GM12878 (cell line): ENCODE measurements at regions not wholly inside any gene's neighbourhood (a gene's known extent, or its start where the extent isn't known, plus 50 kb on each side); places are given as distances from the start of the nearest gene placed in this dataset.

ENCODE experiments used
- ATAC-seq: fragments of 200-7000 bp; cut with Tn5 transposase; 3 replicates; pipeline ENCODE4 v1.9.1; 2020; ENCODE audit warnings: mild to moderate bottlenecking, moderate library complexity
- BruUV-seq: library from RNA; stranded (reverse); fragments of 400-500 nt; replicated peaks from 2 replicates; lab custom pipeline; 2021; lab: Mats Ljungman, UMichigan
- CTCF ChIA-PET: fragments of 300-600 bp; sonication (Branson Sonifier 250); formaldehyde crosslinking; extraction: SDS; loops from one replicate; lab custom pipeline; 2021; ENCODE audit warnings: inconsistent platforms; lab: Yijun Ruan, JAX
- POLR2A ChIA-PET: fragments of 350-600 bp; formaldehyde crosslinking; extraction: SDS; loops from one replicate; lab custom pipeline; 2021; ENCODE audit warnings: inconsistent platforms; lab: Charles Lee
- RAD21 ChIA-PET: fragments of 300-600 bp; sonication (Branson Sonifier 250); formaldehyde crosslinking; loops from one replicate; lab custom pipeline; 2023; ENCODE audit warnings: antibody characterized with exemption; ENCODE audit not compliant: unreplicated experiment; lab: Charles Lee
- SMC1A ChIA-PET: fragments of 300-600 bp; sonication (Branson Sonifier 250); formaldehyde crosslinking; loops from one replicate; lab custom pipeline; 2023; ENCODE audit not compliant: unreplicated experiment, uncharacterized antibody; lab: Charles Lee
- DNase-seq: peaks from one replicate; pipeline ENCODE4 v3.0.0-alpha.2; 2011; ENCODE audit warnings: low read depth, low spot score
- FAIRE-seq: peaks from 3 replicates; lab custom pipeline; 2011; peaks lifted over from hg19 to GRCh38; lab: Jason Lieb, UNC
- H2AFZ ChIP-seq: 2 replicates; pipeline ENCODE4 v1.6.0; 2011; ENCODE audit warnings: low read depth, low read length, control low read depth; ENCODE audit not compliant: control insufficient read depth
- H3K27ac ChIP-seq: 2 replicates; pipeline ENCODE4 v1.5.1; 2011; ENCODE audit warnings: control low read depth; ENCODE audit not compliant: control insufficient read depth, insufficient read depth
- H3K27me3 ChIP-seq, 2 experiments: replicated peaks in 1 of 2; 2 replicates each; pipeline versions ENCODE4 v1.6.0 to v1.6.1; 2011; ENCODE audit warnings: low read length in 1 of 2; ENCODE audit not compliant: control insufficient read depth in 2 of 2, insufficient read depth in 2 of 2
- H3K36me3 ChIP-seq, 2 experiments: 2 replicates each; pipeline ENCODE4 v1.5.1; 2011; ENCODE audit warnings: low read length in 1 of 2; ENCODE audit not compliant: control insufficient read depth in 2 of 2, insufficient read depth in 2 of 2
- H3K4me1 ChIP-seq: 2 replicates; pipeline ENCODE4 v1.6.1; 2011; ENCODE audit warnings: mild to moderate bottlenecking, low read length, moderate library complexity, mixed read lengths; ENCODE audit not compliant: control insufficient read depth, insufficient read depth
- H3K4me2 ChIP-seq: 2 replicates; pipeline ENCODE4 v1.6.0; 2011; ENCODE audit warnings: control low read depth; ENCODE audit not compliant: control insufficient read depth, insufficient read depth
- H3K4me3 ChIP-seq: fragments of 200-600 bp; sonication (generic); 2 replicates; pipeline ENCODE4 v1.5.1; 2016
- H3K79me2 ChIP-seq: 2 replicates; pipeline ENCODE4 v1.6.0; 2011; ENCODE audit warnings: low read length; ENCODE audit not compliant: control insufficient read depth, insufficient read depth
- H3K9ac ChIP-seq: 2 replicates; pipeline ENCODE4 v1.8.0; 2011; ENCODE audit warnings: low read length, control low read depth, mixed read lengths; ENCODE audit not compliant: control insufficient read depth, insufficient read depth
- H3K9me3 ChIP-seq: replicated peaks from 3 replicates; pipeline ENCODE4 v1.5.1; 2011; ENCODE audit warnings: mild to moderate bottlenecking, low read length; ENCODE audit not compliant: control insufficient read depth, insufficient read depth
- H4K20me1 ChIP-seq: 2 replicates; pipeline ENCODE4 v1.6.0; 2011; ENCODE audit not compliant: control insufficient read depth, insufficient read depth
- BCL11A ChIP-seq: IDR thresholded peaks from 2 replicates; pipeline ENCODE4 v1.6.1; 2011; ENCODE audit warnings: low read depth, low read length
- CREB1 ChIP-seq: IDR thresholded peaks from 2 replicates; pipeline ENCODE4 v1.6.1; 2012; ENCODE audit warnings: low read depth, mild to moderate bottlenecking, inconsistent platforms
- DPF2 ChIP-seq: fragments of 450-650 bp; IDR thresholded peaks from 2 replicates; pipeline ENCODE4 v1.6.1; 2017; ENCODE audit warnings: mild to moderate bottlenecking
- FOXM1 ChIP-seq: IDR thresholded peaks from 2 replicates; pipeline ENCODE4 v1.6.1; 2012; ENCODE audit warnings: low read depth, mild to moderate bottlenecking, inconsistent platforms, low read length, moderate library complexity
- HDAC2 ChIP-seq: fragments of 200-600 bp; sonication (generic); IDR thresholded peaks from 2 replicates; pipeline ENCODE4 v1.6.1; 2017
- IKZF2 ChIP-seq, 2 experiments: fragments of 450-650 bp; IDR thresholded peaks; 2 replicates each; pipeline ENCODE4 v1.6.1; 2017; ENCODE audit warnings: mild to moderate bottlenecking in 2 of 2, moderate library complexity in 2 of 2
- KDM1A ChIP-seq: fragments of 200-600 bp; sonication (generic); IDR thresholded peaks from 2 replicates; pipeline ENCODE4 v1.6.1; 2016; ENCODE audit warnings: borderline replicate concordance
- MTA2 ChIP-seq: fragments of 450-650 bp; IDR thresholded peaks from 2 replicates; pipeline ENCODE4 v1.6.1; 2016; ENCODE audit warnings: low read depth, mild to moderate bottlenecking, moderate library complexity
- RAD21 ChIP-seq: IDR thresholded peaks from 2 replicates; pipeline ENCODE4 v1.6.1; 2011; ENCODE audit warnings: mild to moderate bottlenecking, low read depth, low read length, moderate library complexity; ENCODE audit not compliant: insufficient read depth
- RBBP5 ChIP-seq: fragments of 200-600 bp; sonication (generic); conservative IDR thresholded peaks from 2 replicates; pipeline ENCODE4 v1.6.1; 2016
- RFX5 ChIP-seq: IDR thresholded peaks from 2 replicates; pipeline ENCODE4 v1.6.1; 2011; ENCODE audit warnings: low read depth, low read length, improper control_type of control experiment
- STAT1 ChIP-seq: fragments of 450-650 bp; conservative IDR thresholded peaks from 2 replicates; pipeline ENCODE4 v1.6.1; 2014; ENCODE audit warnings: antibody characterized with exemption, mild to moderate bottlenecking
- STAT3 ChIP-seq: IDR thresholded peaks from 2 replicates; pipeline ENCODE4 v1.6.1; 2011; ENCODE audit warnings: low read depth, low read length, improper control_type of control experiment
- SUZ12 ChIP-seq: fragments of 200-600 bp; sonication (generic); IDR thresholded peaks from one replicate; pipeline ENCODE4 v1.6.1; 2018; ENCODE audit warnings: antibody characterized with exemption, mild to moderate bottlenecking; ENCODE audit not compliant: unreplicated experiment
- TAF1 ChIP-seq: IDR thresholded peaks from 2 replicates; pipeline ENCODE4 v1.6.1; 2011; ENCODE audit warnings: mild to moderate bottlenecking, low read depth, low read length, borderline replicate concordance
- WGBS: methylation state at CpG from one replicate; pipeline ENCODE4 v1.1.6; 2016; ENCODE audit warnings: low lambda C conversion rate; ENCODE audit not compliant: insufficient replicate concordance, insufficient coverage; ENCODE audit errors: missing lambda C conversion rate; 5-methylcytosine and 5-hydroxymethylcytosine counted together
- in situ Hi-C: fragments of 300-500 bp; cut with MboI; formaldehyde crosslinking; loops from 9 replicates; pipeline ENCODE4 v1.14.3; 2018; ENCODE audit warnings: mixed read lengths
- intact Hi-C: fragments of 100-400 bp; cut with micrococcal nuclease; formaldehyde crosslinking; loops from one replicate; pipeline ENCODE4 v1.14.2; 2022; ENCODE audit not compliant: unreplicated experiment
- TF ChIP-seq, protein P1 (sequence below): IDR thresholded peaks from 2 replicates; pipeline ENCODE4 v1.6.1; 2012; ENCODE audit warnings: low read depth, low read length, improper control_type of control experiment
- TF ChIP-seq, protein P2 (sequence below): fragments of 450-650 bp; IDR thresholded peaks from 2 replicates; pipeline ENCODE4 v1.6.1; 2017; ENCODE audit warnings: antibody characterized with exemption, mild to moderate bottlenecking, moderate library complexity
- TF ChIP-seq, protein P3 (sequence below): IDR thresholded peaks from 2 replicates; pipeline ENCODE4 v1.6.1; 2011; ENCODE audit warnings: low read depth, low read length, improper control_type of control experiment, borderline replicate concordance
- TF ChIP-seq, protein P4 (sequence below): fragments of 450-650 bp; IDR thresholded peaks from 2 replicates; pipeline ENCODE4 v1.6.1; 2017; ENCODE audit warnings: mild to moderate bottlenecking
- TF ChIP-seq, protein P5 (sequence below): IDR thresholded peaks from 2 replicates; pipeline ENCODE4 v1.6.1; 2011; ENCODE audit warnings: low read depth, mild to moderate bottlenecking, low read length, moderate library complexity, borderline replicate concordance; ENCODE audit errors: extremely low read depth

DNA sequence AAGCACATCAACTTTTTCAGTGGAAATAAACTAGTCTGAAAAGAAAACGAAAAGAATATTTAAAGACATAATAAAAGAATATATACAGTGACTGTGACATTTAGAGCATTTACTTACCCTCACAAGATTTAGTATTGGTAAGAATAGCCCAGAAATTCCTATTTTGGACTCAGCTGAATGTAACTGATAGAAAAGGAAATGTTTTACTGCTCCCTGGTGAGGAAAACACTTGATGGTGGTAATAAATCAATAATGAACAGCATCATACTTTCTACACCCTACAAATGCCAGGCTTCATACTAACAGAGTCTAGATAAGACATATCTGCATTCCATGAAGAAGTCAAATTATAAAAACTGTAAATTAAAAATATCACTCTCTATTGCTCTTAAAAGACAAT lies 753.5 kb upstream of the PCDH10 start:
- SMC1A ChIA-PET = no interaction called here
- no peaks in the 10 kb centered on the region for H4K20me1 ChIP-seq
- CTCF ChIA-PET = no interaction called here
- RAD21 ChIA-PET = no interaction called here
- H3K36me3 ChIP-seq = no peaks in the 10 kb centered on the region
- WGBS = 5% methylated on average over 1 of the region's 1 CpG
- POLR2A ChIA-PET = no interaction called here
- BruUV-seq = no TSS peak
- no peaks in the 10 kb centered on the region for H3K4me1 ChIP-seq
- H3K27ac ChIP-seq = no peak overlapping the region
- H3K9ac ChIP-seq = no peak overlapping the region
- H3K4me2 ChIP-seq = no peak overlapping the region
- no peaks in the 10 kb centered on the region for H3K9me3 ChIP-seq
- TF ChIP-seq CREB1 (no peak), TAF1 (no peak), STAT3 (no peak), MTA2 (no peak), STAT1 (no peak), IKZF2 (IDR thresholded peaks at IDR 0.05) (no peak), RAD21 (no peak), SUZ12 (no peak), KDM1A (no peak), FOXM1 (no peak), RFX5 (no peak), DPF2 (no peak), BCL11A (no peak), RBBP5 (no peak), HDAC2 (no peak)
- TF ChIP-seq, protein P1, sequence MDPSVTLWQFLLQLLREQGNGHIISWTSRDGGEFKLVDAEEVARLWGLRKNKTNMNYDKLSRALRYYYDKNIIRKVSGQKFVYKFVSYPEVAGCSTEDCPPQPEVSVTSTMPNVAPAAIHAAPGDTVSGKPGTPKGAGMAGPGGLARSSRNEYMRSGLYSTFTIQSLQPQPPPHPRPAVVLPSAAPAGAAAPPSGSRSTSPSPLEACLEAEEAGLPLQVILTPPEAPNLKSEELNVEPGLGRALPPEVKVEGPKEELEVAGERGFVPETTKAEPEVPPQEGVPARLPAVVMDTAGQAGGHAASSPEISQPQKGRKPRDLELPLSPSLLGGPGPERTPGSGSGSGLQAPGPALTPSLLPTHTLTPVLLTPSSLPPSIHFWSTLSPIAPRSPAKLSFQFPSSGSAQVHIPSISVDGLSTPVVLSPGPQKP = no peak
- TF ChIP-seq, protein P2, sequence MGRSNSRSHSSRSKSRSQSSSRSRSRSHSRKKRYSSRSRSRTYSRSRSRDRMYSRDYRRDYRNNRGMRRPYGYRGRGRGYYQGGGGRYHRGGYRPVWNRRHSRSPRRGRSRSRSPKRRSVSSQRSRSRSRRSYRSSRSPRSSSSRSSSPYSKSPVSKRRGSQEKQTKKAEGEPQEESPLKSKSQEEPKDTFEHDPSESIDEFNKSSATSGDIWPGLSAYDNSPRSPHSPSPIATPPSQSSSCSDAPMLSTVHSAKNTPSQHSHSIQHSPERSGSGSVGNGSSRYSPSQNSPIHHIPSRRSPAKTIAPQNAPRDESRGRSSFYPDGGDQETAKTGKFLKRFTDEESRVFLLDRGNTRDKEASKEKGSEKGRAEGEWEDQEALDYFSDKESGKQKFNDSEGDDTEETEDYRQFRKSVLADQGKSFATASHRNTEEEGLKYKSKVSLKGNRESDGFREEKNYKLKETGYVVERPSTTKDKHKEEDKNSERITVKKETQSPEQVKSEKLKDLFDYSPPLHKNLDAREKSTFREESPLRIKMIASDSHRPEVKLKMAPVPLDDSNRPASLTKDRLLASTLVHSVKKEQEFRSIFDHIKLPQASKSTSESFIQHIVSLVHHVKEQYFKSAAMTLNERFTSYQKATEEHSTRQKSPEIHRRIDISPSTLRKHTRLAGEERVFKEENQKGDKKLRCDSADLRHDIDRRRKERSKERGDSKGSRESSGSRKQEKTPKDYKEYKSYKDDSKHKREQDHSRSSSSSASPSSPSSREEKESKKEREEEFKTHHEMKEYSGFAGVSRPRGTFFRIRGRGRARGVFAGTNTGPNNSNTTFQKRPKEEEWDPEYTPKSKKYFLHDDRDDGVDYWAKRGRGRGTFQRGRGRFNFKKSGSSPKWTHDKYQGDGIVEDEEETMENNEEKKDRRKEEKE = no peak
- TF ChIP-seq, protein P3, sequence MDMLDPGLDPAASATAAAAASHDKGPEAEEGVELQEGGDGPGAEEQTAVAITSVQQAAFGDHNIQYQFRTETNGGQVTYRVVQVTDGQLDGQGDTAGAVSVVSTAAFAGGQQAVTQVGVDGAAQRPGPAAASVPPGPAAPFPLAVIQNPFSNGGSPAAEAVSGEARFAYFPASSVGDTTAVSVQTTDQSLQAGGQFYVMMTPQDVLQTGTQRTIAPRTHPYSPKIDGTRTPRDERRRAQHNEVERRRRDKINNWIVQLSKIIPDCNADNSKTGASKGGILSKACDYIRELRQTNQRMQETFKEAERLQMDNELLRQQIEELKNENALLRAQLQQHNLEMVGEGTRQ = no peak
- TF ChIP-seq, protein P4, sequence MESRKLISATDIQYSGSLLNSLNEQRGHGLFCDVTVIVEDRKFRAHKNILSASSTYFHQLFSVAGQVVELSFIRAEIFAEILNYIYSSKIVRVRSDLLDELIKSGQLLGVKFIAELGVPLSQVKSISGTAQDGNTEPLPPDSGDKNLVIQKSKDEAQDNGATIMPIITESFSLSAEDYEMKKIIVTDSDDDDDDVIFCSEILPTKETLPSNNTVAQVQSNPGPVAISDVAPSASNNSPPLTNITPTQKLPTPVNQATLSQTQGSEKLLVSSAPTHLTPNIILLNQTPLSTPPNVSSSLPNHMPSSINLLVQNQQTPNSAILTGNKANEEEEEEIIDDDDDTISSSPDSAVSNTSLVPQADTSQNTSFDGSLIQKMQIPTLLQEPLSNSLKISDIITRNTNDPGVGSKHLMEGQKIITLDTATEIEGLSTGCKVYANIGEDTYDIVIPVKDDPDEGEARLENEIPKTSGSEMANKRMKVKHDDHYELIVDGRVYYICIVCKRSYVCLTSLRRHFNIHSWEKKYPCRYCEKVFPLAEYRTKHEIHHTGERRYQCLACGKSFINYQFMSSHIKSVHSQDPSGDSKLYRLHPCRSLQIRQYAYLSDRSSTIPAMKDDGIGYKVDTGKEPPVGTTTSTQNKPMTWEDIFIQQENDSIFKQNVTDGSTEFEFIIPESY = no peak
- TF ChIP-seq, protein P5, sequence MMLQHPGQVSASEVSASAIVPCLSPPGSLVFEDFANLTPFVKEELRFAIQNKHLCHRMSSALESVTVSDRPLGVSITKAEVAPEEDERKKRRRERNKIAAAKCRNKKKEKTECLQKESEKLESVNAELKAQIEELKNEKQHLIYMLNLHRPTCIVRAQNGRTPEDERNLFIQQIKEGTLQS = no peak
- TF ChIP-seq, all 136 proteins: peak for 0
- no peak for ATAC-seq
- intact Hi-C loops (no loop called here), in situ Hi-C loops (no loop called here)
- Histone ChIP-seq H2AFZ (no peak overlapping the region), H3K79me2 (no peaks in the 10 kb centered on the region), H3K4me3 (no peak overlapping the region), H3K27me3 (no peaks in the 10 kb centered on the region)
- FAIRE-seq = no peak
- DNase-seq = no peak
